Stimulated activated memory B cell treated with anti-CD40 and anti-IgM and Interleukin-4, amounts not matched to agents 10 μg/mL and 1 μg/mL and 100 μg/mL, for 72 hours (primary cell): ENCODE measurements at regions not wholly inside any gene's neighbourhood (a gene's known extent, or its start where the extent isn't known, plus 50 kb on each side); places are given as distances from the start of the nearest gene placed in this dataset.

Experiments
- ATAC-seq: fragments of 150-1000 bp; cut with Tn5 transposase; 2 replicates; pipeline ENCODE4 v1.10.0; 2021
- H3K27ac Mint-ChIP-seq: one replicate; pipeline ENCODE4 v1.8.0; 2022; ENCODE audit warnings: mild to moderate bottlenecking, mixed read lengths
- H3K27me3 Mint-ChIP-seq: one replicate; pipeline ENCODE4 v1.8.0; 2022; ENCODE audit warnings: mixed read lengths
- H3K36me3 Mint-ChIP-seq: one replicate; pipeline ENCODE4 v1.8.0; 2022; ENCODE audit warnings: mixed read lengths
- H3K4me1 Mint-ChIP-seq: one replicate; pipeline ENCODE4 v1.8.0; 2022; ENCODE audit warnings: mixed read lengths
- H3K4me3 Mint-ChIP-seq: one replicate; pipeline ENCODE4 v1.8.0; 2022; ENCODE audit warnings: mild to moderate bottlenecking, moderate library complexity, mixed read lengths
- H3K9me3 Mint-ChIP-seq: one replicate; pipeline ENCODE4 v1.8.0; 2022; ENCODE audit warnings: mixed read lengths

GRCh38 chr2:42916324-42916723 lies 123.9 kb upstream of the HAAO start:
- Mint-ChIP-seq H3K27me3 (peaks cover 27% of the 10 kb centered on the region), H3K4me3 (no peak overlapping the region), H3K9me3 (no peaks in the 10 kb centered on the region), H3K36me3 (no peaks in the 10 kb centered on the region), H3K27ac (no peak overlapping the region), H3K4me1 (peaks cover 17% of the 10 kb centered on the region)
- no peak for ATAC-seq

GRCh38 chr2:42914860-42915259 lies 122.5 kb upstream of the HAAO start:
- peaks cover 20% of the 10 kb centered on the region for H3K27me3 Mint-ChIP-seq
- no peaks in the 10 kb centered on the region for H3K36me3 Mint-ChIP-seq
- no peak overlapping the region for H3K27ac Mint-ChIP-seq

DNA sequence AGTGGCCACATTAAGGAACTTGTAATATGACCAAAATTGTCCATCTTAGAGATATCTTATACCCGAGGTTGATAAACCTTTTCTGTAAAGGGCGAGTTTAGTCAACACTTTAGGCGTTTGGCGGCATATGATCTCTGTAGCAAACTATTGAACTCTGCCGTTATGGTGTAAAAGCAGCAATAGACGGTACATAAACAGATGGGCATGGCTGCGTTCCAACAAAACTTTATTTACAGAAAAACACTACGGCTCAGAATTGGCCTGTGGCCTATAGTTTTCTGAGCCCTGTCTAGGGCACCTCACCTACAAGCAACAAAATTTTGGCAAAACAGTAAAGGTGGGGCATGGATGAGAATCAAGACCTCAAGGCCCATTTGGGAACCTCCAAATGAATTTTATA lies 121.9 kb upstream of the HAAO start:
- no peak overlapping the region for H3K27ac Mint-ChIP-seq
- no peaks in the 10 kb centered on the region for H3K9me3 Mint-ChIP-seq
- H3K4me3 Mint-ChIP-seq, result no peak overlapping the region

More at GRCh38 chr2:42914860-42915259, 122.5 kb upstream of the HAAO start:
- no peak for ATAC-seq
- Mint-ChIP-seq H3K4me1 (peaks cover 17% of the 10 kb centered on the region), H3K4me3 (no peak overlapping the region), H3K9me3 (no peaks in the 10 kb centered on the region)

DNA sequence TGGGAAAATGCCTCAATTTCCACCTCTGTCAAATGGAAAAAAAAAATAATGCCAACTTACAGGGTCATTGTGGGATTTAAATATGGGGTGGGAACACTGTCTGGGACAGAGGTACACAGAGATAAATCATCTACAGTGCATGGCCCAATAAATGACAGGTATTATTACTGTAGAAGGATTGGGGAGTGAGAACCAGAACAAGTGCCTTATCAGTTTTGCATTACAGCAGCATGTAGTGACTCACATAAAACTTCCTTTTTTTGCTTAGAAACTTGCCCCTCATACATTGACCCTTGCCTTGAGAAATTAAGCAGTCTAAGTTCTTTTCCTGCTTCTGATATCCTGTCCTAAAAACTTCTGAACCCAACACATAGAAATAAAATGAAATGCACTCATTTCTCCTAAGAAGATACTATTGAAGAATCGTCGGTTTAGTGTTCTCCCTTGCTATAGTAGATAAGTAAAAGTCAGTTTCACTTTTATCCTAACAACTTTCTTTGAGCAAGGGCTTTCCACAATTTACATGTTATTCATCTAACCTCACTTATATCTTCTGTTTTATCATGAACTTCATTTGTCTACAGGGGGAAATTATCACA lies 121.0 kb upstream of the HAAO start:
- Mint-ChIP-seq H3K36me3 (no peaks in the 10 kb centered on the region), H3K9me3 (no peaks in the 10 kb centered on the region), H3K27me3 (peaks cover 24% of the 10 kb centered on the region), H3K4me3 (no peak overlapping the region), H3K4me1 (peaks cover 23% of the 10 kb centered on the region), H3K27ac (no peak overlapping the region)
- ATAC-seq, result no peak

More for the DNA sequence above, 121.9 kb upstream of the HAAO start:
- peaks cover 17% of the 10 kb centered on the region for H3K4me1 Mint-ChIP-seq
- peaks cover 20% of the 10 kb centered on the region for H3K27me3 Mint-ChIP-seq
- no peaks in the 10 kb centered on the region for H3K36me3 Mint-ChIP-seq
- no peak for ATAC-seq

DNA sequence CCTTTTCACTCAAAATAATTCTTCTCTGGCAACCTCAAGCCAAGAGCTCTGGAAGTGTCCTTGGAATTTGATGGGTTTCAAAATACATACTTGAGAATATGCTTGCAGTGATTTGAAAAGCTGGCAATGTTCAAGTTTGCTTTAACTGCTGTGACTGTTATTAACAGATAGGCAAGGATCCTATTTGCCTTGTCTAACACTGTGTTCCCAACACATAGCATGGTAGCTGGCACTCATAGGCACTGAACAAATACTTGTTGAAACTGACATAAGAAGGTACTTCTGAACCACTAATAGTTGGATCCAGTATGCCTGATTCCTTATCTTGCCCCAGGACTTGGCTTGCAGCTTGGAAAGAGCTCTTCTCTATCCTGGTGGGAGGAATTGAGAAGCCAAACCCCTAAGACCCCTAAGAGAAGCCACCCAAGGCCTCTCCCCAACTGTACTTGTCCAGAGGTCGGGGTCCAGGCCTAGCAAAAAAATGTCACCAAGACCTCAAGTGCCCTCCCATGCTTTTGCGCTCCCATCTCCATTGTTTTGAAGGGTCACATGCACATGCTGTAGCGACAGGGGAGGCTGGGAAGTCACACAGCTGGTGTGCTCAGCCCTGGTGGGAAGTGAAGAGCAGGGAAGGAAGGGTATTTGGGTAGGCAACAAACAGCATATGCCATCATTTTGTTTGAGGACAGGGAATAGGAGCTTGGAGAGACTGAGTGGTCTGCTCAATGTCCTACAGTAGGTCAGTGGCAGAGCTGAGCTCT lies 118.4 kb upstream of the HAAO start:
- Mint-ChIP-seq H3K9me3 (no peaks in the 10 kb centered on the region), H3K27ac (no peak overlapping the region), H3K4me3 (no peak overlapping the region), H3K36me3 (no peaks in the 10 kb centered on the region), H3K4me1 (peaks cover 17% of the 10 kb centered on the region), H3K27me3 (peaks cover 23% of the 10 kb centered on the region)
- ATAC-seq, result no peak

GRCh38 chr2:42909966-42910365 lies 117.6 kb upstream of the HAAO start:
- no peaks in the 10 kb centered on the region for H3K9me3 Mint-ChIP-seq
- H3K36me3 Mint-ChIP-seq, result no peaks in the 10 kb centered on the region
- no peak overlapping the region for H3K4me3 Mint-ChIP-seq
- no peak for ATAC-seq
- peaks cover 30% of the 10 kb centered on the region for H3K27me3 Mint-ChIP-seq
- H3K27ac Mint-ChIP-seq, result no peak overlapping the region
- peaks cover 17% of the 10 kb centered on the region for H3K4me1 Mint-ChIP-seq

- Mint-ChIP-seq H3K27me3 (peaks cover 42% of the 10 kb centered on the region), H3K4me3 (no peak overlapping the region), H3K4me1 (peaks cover 16% of the 10 kb centered on the region), H3K27ac (no peak overlapping the region), H3K9me3 (no peaks in the 10 kb centered on the region), H3K36me3 (no peaks in the 10 kb centered on the region)
- ATAC-seq, result no peak
Observed at GRCh38 chr2:42908518-42909200, 116.3 kb upstream of the HAAO start.

GRCh38 chr2:42907835-42908234 lies 115.5 kb upstream of the HAAO start:
- Mint-ChIP-seq H3K27ac (no peak overlapping the region), H3K4me3 (no peak overlapping the region), H3K4me1 (peaks cover 8% of the 10 kb centered on the region), H3K27me3 (peaks cover 49% of the 10 kb centered on the region), H3K36me3 (no peaks in the 10 kb centered on the region), H3K9me3 (no peaks in the 10 kb centered on the region)
- no peak for ATAC-seq

DNA sequence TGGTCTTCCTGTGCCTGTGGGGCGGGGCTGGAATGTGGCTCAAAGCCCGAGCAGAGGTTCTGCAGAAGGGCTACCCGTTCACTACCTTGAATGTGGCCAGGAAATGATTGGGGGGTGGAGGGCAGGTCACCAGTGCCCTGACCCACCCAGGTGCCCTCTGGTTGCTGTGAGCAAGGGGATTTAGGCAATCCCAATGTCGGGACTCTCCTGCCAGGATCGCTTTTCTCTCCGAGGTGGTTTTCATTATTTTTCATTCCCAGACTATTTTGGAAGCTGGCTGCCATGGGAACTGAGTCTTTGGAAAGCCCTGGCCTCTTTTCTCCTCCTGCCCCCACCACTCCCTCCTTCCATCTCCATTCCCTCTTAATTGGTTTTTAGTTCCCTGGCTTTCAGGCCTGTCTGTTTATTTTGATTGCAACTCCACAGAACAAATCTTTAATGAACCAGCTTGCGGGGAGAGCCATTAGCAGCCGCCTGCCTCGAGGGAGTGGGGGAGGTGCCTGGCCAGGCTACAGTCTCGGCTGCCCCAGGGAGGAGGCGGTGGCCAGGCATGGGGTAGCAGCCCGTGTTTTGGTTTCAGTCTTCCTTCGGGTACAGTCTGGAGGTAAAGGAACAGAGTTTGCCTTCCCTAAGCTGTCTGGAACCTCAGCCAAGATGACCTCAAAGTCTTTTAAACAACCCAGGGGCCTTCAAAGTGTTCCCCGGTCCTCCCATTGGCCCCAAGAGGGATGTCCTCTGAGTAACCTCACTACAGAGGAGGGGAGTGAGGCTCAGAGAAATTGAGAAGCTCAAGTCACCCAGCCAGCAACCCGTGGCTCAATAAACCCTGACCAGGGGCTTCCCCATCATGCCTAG lies 114.4 kb upstream of the HAAO start:
- Mint-ChIP-seq H3K4me3 (no peak overlapping the region), H3K27me3 (peaks cover 49% of the 10 kb centered on the region), H3K27ac (no peak overlapping the region), H3K4me1 (peaks cover 6% of the 10 kb centered on the region), H3K36me3 (no peaks in the 10 kb centered on the region), H3K9me3 (no peaks in the 10 kb centered on the region)
- ATAC-seq, result no peak

DNA sequence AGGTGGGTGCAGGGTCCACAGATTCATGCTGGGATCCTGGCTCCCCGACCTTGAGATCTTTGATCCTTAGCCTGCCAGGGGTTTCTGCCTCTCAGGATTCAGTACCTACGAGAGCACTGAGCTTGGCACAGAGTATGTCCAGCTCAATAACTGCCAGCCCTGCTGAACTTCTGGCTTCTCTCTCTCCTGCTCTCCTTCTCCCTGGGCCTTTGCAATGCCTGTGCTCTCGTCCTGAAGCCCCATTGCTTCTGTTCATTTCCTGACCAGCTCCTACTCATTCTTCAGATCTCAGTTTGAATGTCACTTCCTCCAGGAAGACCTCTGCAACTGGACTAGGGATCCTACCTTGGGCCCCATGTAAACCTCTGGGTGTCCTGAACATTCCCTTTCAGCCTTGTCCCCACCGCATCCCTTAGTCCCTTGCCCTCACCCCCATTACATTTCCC lies 113.8 kb upstream of the HAAO start:
- Mint-ChIP-seq H3K9me3 (no peaks in the 10 kb centered on the region), H3K27me3 (peaks cover 49% of the 10 kb centered on the region), H3K36me3 (no peaks in the 10 kb centered on the region), H3K4me1 (peaks cover 6% of the 10 kb centered on the region), H3K27ac (no peak overlapping the region), H3K4me3 (no peak overlapping the region)
- no peak for ATAC-seq

GRCh38 chr2:42905341-42906110 lies 113.1 kb upstream of the HAAO start:
- H3K27ac Mint-ChIP-seq, result no peak overlapping the region

DNA sequence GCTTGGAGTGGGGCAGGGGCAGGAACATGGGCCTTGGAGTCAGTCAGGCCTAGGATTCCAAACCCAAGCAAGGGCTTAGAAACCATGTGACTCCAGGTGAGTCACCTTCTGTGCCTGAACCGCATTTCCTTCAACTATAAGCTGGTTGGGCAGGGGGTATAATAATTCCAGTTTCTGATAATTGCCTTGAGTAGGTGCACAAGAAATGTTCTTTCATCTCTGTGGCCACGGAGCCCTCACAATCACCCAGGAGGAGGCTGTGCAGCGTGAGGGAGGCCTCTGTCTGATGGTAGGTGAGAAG lies 112.1 kb upstream of the HAAO start:
- H3K4me1 Mint-ChIP-seq, result peaks cover 14% of the 10 kb centered on the region
- H3K4me3 Mint-ChIP-seq, result no peak overlapping the region
- H3K36me3 Mint-ChIP-seq, result no peaks in the 10 kb centered on the region
- ATAC-seq, result no peak
- H3K27me3 Mint-ChIP-seq, result peaks cover 49% of the 10 kb centered on the region
- H3K9me3 Mint-ChIP-seq, result no peaks in the 10 kb centered on the region
- no peak overlapping the region for H3K27ac Mint-ChIP-seq

More at GRCh38 chr2:42905341-42906110, 113.1 kb upstream of the HAAO start:
- no peak for ATAC-seq
- no peaks in the 10 kb centered on the region for H3K36me3 Mint-ChIP-seq
- peaks cover 7% of the 10 kb centered on the region for H3K4me1 Mint-ChIP-seq
- H3K4me3 Mint-ChIP-seq, result no peak overlapping the region
- H3K27me3 Mint-ChIP-seq, result peaks cover 49% of the 10 kb centered on the region
- no peaks in the 10 kb centered on the region for H3K9me3 Mint-ChIP-seq

- H3K27me3 Mint-ChIP-seq, result peaks cover 49% of the 10 kb centered on the region
- no peak for ATAC-seq
Observed at GRCh38 chr2:42903821-42904575, 111.6 kb upstream of the HAAO start.

More at GRCh38 chr2:42903821-42904575, 111.6 kb upstream of the HAAO start:
- Mint-ChIP-seq H3K36me3 (no peaks in the 10 kb centered on the region), H3K27ac (no peak overlapping the region), H3K4me1 (peaks cover 14% of the 10 kb centered on the region), H3K4me3 (no peak overlapping the region), H3K9me3 (no peaks in the 10 kb centered on the region)
